ENCODE measurements at regions not wholly inside any gene's neighbourhood (a gene's known extent, or its start where the extent isn't known, plus 50 kb on each side); places are given as distances from the start of the nearest gene placed in this dataset.

DNA sequence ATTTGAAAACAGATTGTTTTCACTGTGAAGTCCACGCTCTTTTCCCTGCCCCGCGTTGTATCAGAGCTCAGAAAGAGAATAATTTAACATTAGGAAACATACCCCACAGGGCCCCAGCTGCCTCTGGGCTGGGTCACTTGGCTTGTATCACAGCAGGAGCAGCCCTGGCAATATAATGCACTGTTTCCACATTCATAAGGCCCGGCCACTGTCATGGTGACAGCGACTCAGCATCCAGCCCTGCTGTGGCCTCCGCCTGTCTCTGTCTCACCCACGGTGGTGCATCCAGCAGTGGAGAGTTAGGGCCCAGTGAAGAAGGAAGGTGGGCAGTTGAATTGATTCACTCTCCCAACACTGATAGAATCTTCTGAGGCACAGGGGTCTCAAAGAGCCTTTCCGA, 188.9 kb downstream of the NSG2 start:
- H3K27me3 ChIP-seq (ENCODE audit: control insufficient read depth in 4 of 4, insufficient read depth in 4 of 4, low read length in 3 of 4): peaks cover 0 to 4% (median 0%) of the 10 kb centered on the region in 4 donors
- TF ChIP-seq, protein P1, sequence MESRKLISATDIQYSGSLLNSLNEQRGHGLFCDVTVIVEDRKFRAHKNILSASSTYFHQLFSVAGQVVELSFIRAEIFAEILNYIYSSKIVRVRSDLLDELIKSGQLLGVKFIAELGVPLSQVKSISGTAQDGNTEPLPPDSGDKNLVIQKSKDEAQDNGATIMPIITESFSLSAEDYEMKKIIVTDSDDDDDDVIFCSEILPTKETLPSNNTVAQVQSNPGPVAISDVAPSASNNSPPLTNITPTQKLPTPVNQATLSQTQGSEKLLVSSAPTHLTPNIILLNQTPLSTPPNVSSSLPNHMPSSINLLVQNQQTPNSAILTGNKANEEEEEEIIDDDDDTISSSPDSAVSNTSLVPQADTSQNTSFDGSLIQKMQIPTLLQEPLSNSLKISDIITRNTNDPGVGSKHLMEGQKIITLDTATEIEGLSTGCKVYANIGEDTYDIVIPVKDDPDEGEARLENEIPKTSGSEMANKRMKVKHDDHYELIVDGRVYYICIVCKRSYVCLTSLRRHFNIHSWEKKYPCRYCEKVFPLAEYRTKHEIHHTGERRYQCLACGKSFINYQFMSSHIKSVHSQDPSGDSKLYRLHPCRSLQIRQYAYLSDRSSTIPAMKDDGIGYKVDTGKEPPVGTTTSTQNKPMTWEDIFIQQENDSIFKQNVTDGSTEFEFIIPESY (IDR thresholded peaks at IDR 0.05): no peak
- H3K4me1 ChIP-seq (ENCODE audit: control insufficient read depth in 4 of 4, insufficient read depth in 4 of 4, low read length in 3 of 4): no peaks in the 10 kb centered on the region
- H3K27ac ChIP-seq (ENCODE audit: low read depth in 1 of 2, low read length in 2 of 2): no peak overlapping the region
- H3K36me3 ChIP-seq (ENCODE audit: control insufficient read depth in 4 of 4, insufficient read depth in 3 of 4, low read depth in 1 of 4, low read length in 3 of 4): no peaks in the 10 kb centered on the region
- H3K4me3 ChIP-seq (ENCODE audit: low read depth in 1 of 3, low read length in 3 of 3): no peak overlapping the region
- no peaks in the 10 kb centered on the region for H3K9me3 ChIP-seq (ENCODE audit: control insufficient read depth in 4 of 4, low read length in 3 of 4)
- DNase-seq (ENCODE audit: low spot score): no peak
- 75% methylated on average over 8 of the region's 8 CpGs for WGBS
- H3K9ac ChIP-seq (ENCODE audit: low read depth in 1 of 2, low read length in 2 of 2): no peak overlapping the region

DNA sequence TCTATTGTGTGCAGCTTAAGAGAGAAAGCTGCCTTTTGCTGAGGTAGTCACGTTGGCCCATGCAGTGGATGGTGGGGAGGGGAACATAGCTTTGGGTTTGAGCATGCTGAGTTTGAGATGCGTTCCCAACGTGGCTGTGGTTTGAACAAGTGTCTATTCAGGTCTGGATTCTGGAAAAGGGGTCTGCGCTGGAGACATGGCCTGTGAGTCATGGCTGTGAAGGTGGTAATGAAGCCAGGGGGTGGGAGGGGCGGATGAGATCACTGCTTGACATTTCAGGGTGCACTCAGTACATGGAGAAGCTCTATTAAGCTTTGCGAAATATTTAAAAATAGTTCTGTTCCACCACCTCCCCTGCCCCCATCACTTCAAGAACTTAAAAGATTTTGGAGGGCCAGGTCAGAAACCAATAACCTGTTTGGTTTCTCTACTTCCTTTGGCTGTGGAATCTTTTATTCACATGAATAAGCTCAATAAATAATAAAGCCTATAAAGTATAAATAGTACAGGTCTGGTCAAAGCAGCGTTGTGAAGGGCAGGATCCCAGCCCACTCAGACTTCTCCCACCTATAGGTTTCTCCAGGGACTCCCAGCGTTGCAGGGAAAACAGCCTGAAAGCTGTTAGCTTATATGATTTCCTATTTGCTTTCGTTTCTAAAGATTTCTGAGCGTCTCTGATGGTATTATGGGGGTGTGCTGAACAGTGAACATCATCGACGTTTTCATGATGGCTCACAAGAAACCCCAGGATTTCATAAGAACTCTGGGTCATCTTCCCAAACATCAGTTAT, 189.9 kb downstream of the NSG2 start:
- TF ChIP-seq JUND (IDR thresholded peaks at IDR 0.05) (no peak), GABPA (IDR thresholded peaks at IDR 0.05 in 1 of 2, conservative IDR thresholded peaks at IDR 0.05 in 1 of 2) (no peak), EGR1 (IDR thresholded peaks at IDR 0.05; ENCODE audit: low read depth in 2 of 2) (no peak), YY1 (IDR thresholded peaks at IDR 0.05) (no peak), RAD21 (IDR thresholded peaks at IDR 0.05) (no peak)
- TF ChIP-seq, protein P2, sequence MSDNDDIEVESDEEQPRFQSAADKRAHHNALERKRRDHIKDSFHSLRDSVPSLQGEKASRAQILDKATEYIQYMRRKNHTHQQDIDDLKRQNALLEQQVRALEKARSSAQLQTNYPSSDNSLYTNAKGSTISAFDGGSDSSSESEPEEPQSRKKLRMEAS (IDR thresholded peaks at IDR 0.05): no peak
- Histone ChIP-seq H3K4me3 (ENCODE audit: low read depth in 1 of 3, low read length in 3 of 3) (no peak overlapping the region), H3K27ac (ENCODE audit: low read depth in 1 of 2, low read length in 2 of 2) (no peak overlapping the region), H3K9ac (ENCODE audit: low read depth in 1 of 2, low read length in 2 of 2) (no peak overlapping the region), H3K36me3 (ENCODE audit: control insufficient read depth in 4 of 4, insufficient read depth in 3 of 4, low read depth in 1 of 4, low read length in 3 of 4) (no peaks in the 10 kb centered on the region), H3K4me1 (ENCODE audit: control insufficient read depth in 4 of 4, insufficient read depth in 4 of 4, low read length in 3 of 4) (no peaks in the 10 kb centered on the region), H3K27me3 (ENCODE audit: control insufficient read depth in 4 of 4, insufficient read depth in 4 of 4, low read length in 3 of 4) (no peaks in the 10 kb centered on the region), H3K9me3 (ENCODE audit: control insufficient read depth in 4 of 4, low read length in 3 of 4) (peaks cover 0 to 6% (median 2%) of the 10 kb centered on the region in 4 donors)
- DNase-seq (ENCODE audit: low spot score): no peak
- WGBS: 78% methylated on average over 12 of the region's 12 CpGs

DNA sequence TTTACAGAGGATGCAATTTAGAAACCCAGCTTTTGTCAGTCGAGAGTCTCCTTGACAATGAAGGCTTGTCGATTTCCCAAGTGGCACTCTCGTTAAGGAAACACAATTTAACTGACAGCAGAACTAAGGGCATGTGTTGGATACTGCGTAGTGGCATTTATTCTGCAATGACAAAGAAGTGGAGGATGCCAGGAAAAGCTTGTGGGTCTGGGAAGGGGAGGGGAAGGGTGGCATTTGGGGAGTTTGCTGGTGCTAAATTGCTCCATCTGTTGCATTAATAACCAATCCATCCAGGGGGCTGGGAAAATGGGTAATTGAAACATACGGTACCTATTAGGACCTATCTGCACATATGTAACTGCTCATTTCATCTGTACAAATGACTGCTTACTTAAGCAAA, 190.6 kb downstream of the NSG2 start:
- Histone ChIP-seq H3K9ac (ENCODE audit: low read depth in 1 of 2, low read length in 2 of 2) (no peak overlapping the region), H3K36me3 (ENCODE audit: control insufficient read depth in 4 of 4, insufficient read depth in 3 of 4, low read depth in 1 of 4, low read length in 3 of 4) (no peaks in the 10 kb centered on the region), H3K27me3 (ENCODE audit: control insufficient read depth in 4 of 4, insufficient read depth in 4 of 4, low read length in 3 of 4) (no peaks in the 10 kb centered on the region), H3K4me1 (ENCODE audit: control insufficient read depth in 4 of 4, insufficient read depth in 4 of 4, low read length in 3 of 4) (no peaks in the 10 kb centered on the region), H3K9me3 (ENCODE audit: control insufficient read depth in 4 of 4, low read length in 3 of 4) (peaks cover 0 to 6% (median 2%) of the 10 kb centered on the region in 4 donors), H3K27ac (ENCODE audit: low read depth in 1 of 2, low read length in 2 of 2) (no peak overlapping the region), H3K4me3 (ENCODE audit: low read depth in 1 of 3, low read length in 3 of 3) (no peak overlapping the region)
- no peak for TF ChIP-seq RXRA (IDR thresholded peaks at IDR 0.05)
- TF ChIP-seq, protein P3, sequence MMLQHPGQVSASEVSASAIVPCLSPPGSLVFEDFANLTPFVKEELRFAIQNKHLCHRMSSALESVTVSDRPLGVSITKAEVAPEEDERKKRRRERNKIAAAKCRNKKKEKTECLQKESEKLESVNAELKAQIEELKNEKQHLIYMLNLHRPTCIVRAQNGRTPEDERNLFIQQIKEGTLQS (IDR thresholded peaks at IDR 0.05): no peak
- no peak for TF ChIP-seq HNF4G (IDR thresholded peaks at IDR 0.05)
- no peak for TF ChIP-seq TAF1 (conservative IDR thresholded peaks at IDR 0.05)
- no peak for TF ChIP-seq NR2F2 (IDR thresholded peaks at IDR 0.05)
- no peak for TF ChIP-seq FOXA1 (IDR thresholded peaks at IDR 0.05)
- no peak for TF ChIP-seq FOXA2 (IDR thresholded peaks at IDR 0.05)
- DNase-seq (ENCODE audit: low spot score): no peak
- 73% methylated on average over 5 of the region's 5 CpGs for WGBS
